ENCODE measurements at regions not wholly inside any gene's neighbourhood (a gene's known extent, or its start where the extent isn't known, plus 50 kb on each side); places are given as distances from the start of the nearest gene placed in this dataset.

- no peak for TF ChIP-seq CCDC6 (CRISPR knock-in tag; IDR thresholded peaks at IDR 0.05)
- no peak for TF ChIP-seq ZNF704 (CRISPR knock-in tag; IDR thresholded peaks at IDR 0.05; ENCODE audit: borderline replicate concordance)
- TF ChIP-seq USF2 (IDR thresholded peaks at IDR 0.05; ENCODE audit: low read depth, low read length) = no peak
- TF ChIP-seq USF2 (CRISPR knock-in tag; IDR thresholded peaks at IDR 0.05; ENCODE audit: borderline replicate concordance) = no peak
- no peak for TF ChIP-seq POLR2AphosphoS5 (IDR thresholded peaks at IDR 0.05; ENCODE audit: low read depth, low read length)
- TF ChIP-seq NFATC3 (CRISPR knock-in tag; IDR thresholded peaks at IDR 0.05) = no peak
- no peak for TF ChIP-seq ZNF484 (CRISPR knock-in tag; IDR thresholded peaks at IDR 0.05; ENCODE audit: borderline replicate concordance, low read depth)
- no peak for TF ChIP-seq ATF3 (CRISPR knock-in tag; IDR thresholded peaks at IDR 0.05)
Measured at GRCh38 chr16:74031551-74031950, 265.1 kb upstream of the PSMD7 start.

Data from HepG2 (cell line).